ENCODE measurements at regions not wholly inside any gene's neighbourhood (a gene's known extent, or its start where the extent isn't known, plus 50 kb on each side); places are given as distances from the start of the nearest gene placed in this dataset.
"Not testable (repeated sequence)": the region's sequence is repeated elsewhere in the genome, so short reads cannot be mapped to it uniquely, and the experiment has no call there.

GRCh38 chr7:91356915-91357314, 92.7 kb downstream of the FZD1 start:
- Histone ChIP-seq H3K27ac (ENCODE audit: low read depth, low read length) (no peak overlapping the region), H3K27me3 (ENCODE audit: control insufficient read depth, insufficient read depth, low read length) (peaks cover 83% of the 10 kb centered on the region), H3K4me1 (ENCODE audit: control insufficient read depth, insufficient read depth, low read length) (peaks cover 18% of the 10 kb centered on the region), H3K4me3 (ENCODE audit: low read depth, low read length) (no peak overlapping the region), H3K9me3 (ENCODE audit: control insufficient read depth, insufficient read depth, low read depth, low read length) (no peaks in the 10 kb centered on the region), H3K9ac (ENCODE audit: low read length) (no peak overlapping the region), H3K36me3 (ENCODE audit: control insufficient read depth, insufficient read depth, low read length) (no peaks in the 10 kb centered on the region)

GRCh38 chr7:91357379-91357778, 93.1 kb downstream of the FZD1 start:
- H3K27me3 ChIP-seq (ENCODE audit: control insufficient read depth, insufficient read depth, low read length), result peaks cover 81% of the 10 kb centered on the region
- H3K27ac ChIP-seq (ENCODE audit: low read depth, low read length), result no peak overlapping the region
- no peaks in the 10 kb centered on the region for H3K36me3 ChIP-seq (ENCODE audit: control insufficient read depth, insufficient read depth, low read length)
- no peak overlapping the region for H3K9ac ChIP-seq (ENCODE audit: low read length)
- H3K9me3 ChIP-seq (ENCODE audit: control insufficient read depth, insufficient read depth, low read depth, low read length), result no peaks in the 10 kb centered on the region
- peaks cover 18% of the 10 kb centered on the region for H3K4me1 ChIP-seq (ENCODE audit: control insufficient read depth, insufficient read depth, low read length)
- no peak overlapping the region for H3K4me3 ChIP-seq (ENCODE audit: low read depth, low read length)

- H3K9ac ChIP-seq (ENCODE audit: low read length), result no peak overlapping the region
- no peak overlapping the region for H3K4me3 ChIP-seq (ENCODE audit: low read depth, low read length)
- no peaks in the 10 kb centered on the region for H3K36me3 ChIP-seq (ENCODE audit: control insufficient read depth, insufficient read depth, low read length)
- H3K27ac ChIP-seq (ENCODE audit: low read depth, low read length), result no peak overlapping the region
- no peaks in the 10 kb centered on the region for H3K9me3 ChIP-seq (ENCODE audit: control insufficient read depth, insufficient read depth, low read depth, low read length)
- peaks cover 81% of the 10 kb centered on the region for H3K27me3 ChIP-seq (ENCODE audit: control insufficient read depth, insufficient read depth, low read length)
- H3K4me1 ChIP-seq (ENCODE audit: control insufficient read depth, insufficient read depth, low read length), result peaks cover 18% of the 10 kb centered on the region
These were observed 93.7 kb downstream of the FZD1 start for GRCh38 chr7:91357901-91358300.

GRCh38 chr7:91358303-91358702, 94.1 kb downstream of the FZD1 start:
- H3K9me3 ChIP-seq (ENCODE audit: control insufficient read depth, insufficient read depth, low read depth, low read length), result no peaks in the 10 kb centered on the region
- peaks cover 18% of the 10 kb centered on the region for H3K4me1 ChIP-seq (ENCODE audit: control insufficient read depth, insufficient read depth, low read length)
- H3K4me3 ChIP-seq (ENCODE audit: low read depth, low read length), result no peak overlapping the region
- no peak overlapping the region for H3K27ac ChIP-seq (ENCODE audit: low read depth, low read length)
- H3K27me3 ChIP-seq (ENCODE audit: control insufficient read depth, insufficient read depth, low read length), result peaks cover 77% of the 10 kb centered on the region
- H3K36me3 ChIP-seq (ENCODE audit: control insufficient read depth, insufficient read depth, low read length), result no peaks in the 10 kb centered on the region
- H3K9ac ChIP-seq (ENCODE audit: low read length), result no peak overlapping the region

- Histone ChIP-seq H3K27me3 (ENCODE audit: control insufficient read depth, insufficient read depth, low read length) (peaks cover 13% of the 10 kb centered on the region; the same call in 1 of the 2 replicates), H3K4me1 (ENCODE audit: control insufficient read depth, insufficient read depth, low read length) (peaks cover 21% of the 10 kb centered on the region)
- H3K4me3 ChIP-seq (ENCODE audit: low read depth, low read length); H3K9me3 ChIP-seq (ENCODE audit: control insufficient read depth, insufficient read depth, low read depth, low read length); H3K27ac ChIP-seq (ENCODE audit: low read depth, low read length); H3K9ac ChIP-seq (ENCODE audit: low read length); H3K36me3 ChIP-seq (ENCODE audit: control insufficient read depth, insufficient read depth, low read length): not testable (repeated sequence)
These were observed 100.9 kb downstream of the FZD1 start for GRCh38 chr7:91365097-91365496.

GRCh38 chr7:91366091-91366490, 101.9 kb downstream of the FZD1 start:
- Histone ChIP-seq H3K4me3 (ENCODE audit: low read depth, low read length) (no peak overlapping the region), H3K27ac (ENCODE audit: low read depth, low read length) (no peak overlapping the region), H3K27me3 (ENCODE audit: control insufficient read depth, insufficient read depth, low read length) (peaks cover 6% of the 10 kb centered on the region; the same call in 1 of the 2 replicates), H3K9ac (ENCODE audit: low read length) (no peak overlapping the region), H3K9me3 (ENCODE audit: control insufficient read depth, insufficient read depth, low read depth, low read length) (no peaks in the 10 kb centered on the region), H3K36me3 (ENCODE audit: control insufficient read depth, insufficient read depth, low read length) (no peaks in the 10 kb centered on the region), H3K4me1 (ENCODE audit: control insufficient read depth, insufficient read depth, low read length) (peaks cover 21% of the 10 kb centered on the region)

GRCh38 chr7:91367812-91368578, 103.8 kb downstream of the FZD1 start:
- Histone ChIP-seq H3K9ac (ENCODE audit: low read length) (no peak overlapping the region), H3K4me3 (ENCODE audit: low read depth, low read length) (0 out of 2 replicates have a peak overlapping the region, but pooled peaks have one; percentile 5), H3K27me3 (ENCODE audit: control insufficient read depth, insufficient read depth, low read length) (no peaks in the 10 kb centered on the region; the same call in 1 of the 2 replicates), H3K27ac (ENCODE audit: low read depth, low read length) (no peak overlapping the region), H3K9me3 (ENCODE audit: control insufficient read depth, insufficient read depth, low read depth, low read length) (no peaks in the 10 kb centered on the region), H3K4me1 (ENCODE audit: control insufficient read depth, insufficient read depth, low read length) (peaks cover 26% of the 10 kb centered on the region), H3K36me3 (ENCODE audit: control insufficient read depth, insufficient read depth, low read length) (no peaks in the 10 kb centered on the region)

GRCh38 chr7:91372323-91372722, 108.1 kb downstream of the FZD1 start:
- Histone ChIP-seq H3K4me3 (ENCODE audit: low read depth, low read length) (no peak overlapping the region), H3K9me3 (ENCODE audit: control insufficient read depth, insufficient read depth, low read depth, low read length) (no peaks in the 10 kb centered on the region), H3K27me3 (ENCODE audit: control insufficient read depth, insufficient read depth, low read length) (no peaks in the 10 kb centered on the region; the same call in 1 of the 2 replicates), H3K36me3 (ENCODE audit: control insufficient read depth, insufficient read depth, low read length) (no peaks in the 10 kb centered on the region), H3K27ac (ENCODE audit: low read depth, low read length) (no peak overlapping the region), H3K9ac (ENCODE audit: low read length) (no peak overlapping the region), H3K4me1 (ENCODE audit: control insufficient read depth, insufficient read depth, low read length) (peaks cover 26% of the 10 kb centered on the region)

- H3K4me3 ChIP-seq (ENCODE audit: low read depth, low read length), result no peak overlapping the region
- H3K4me1 ChIP-seq (ENCODE audit: control insufficient read depth, insufficient read depth, low read length), result peaks cover 24% of the 10 kb centered on the region
- H3K9me3 ChIP-seq (ENCODE audit: control insufficient read depth, insufficient read depth, low read depth, low read length), result no peaks in the 10 kb centered on the region
- H3K27me3 ChIP-seq (ENCODE audit: control insufficient read depth, insufficient read depth, low read length), result no peaks in the 10 kb centered on the region; the same call in 1 of the 2 replicates
- no peak overlapping the region for H3K9ac ChIP-seq (ENCODE audit: low read length)
- H3K36me3 ChIP-seq (ENCODE audit: control insufficient read depth, insufficient read depth, low read length), result no peaks in the 10 kb centered on the region
- no peak overlapping the region for H3K27ac ChIP-seq (ENCODE audit: low read depth, low read length)
These were observed 109.0 kb downstream of the FZD1 start for GRCh38 chr7:91373111-91373800.

GRCh38 chr7:91374321-91374989, 110.2 kb downstream of the FZD1 start:
- H3K27me3 ChIP-seq (ENCODE audit: control insufficient read depth, insufficient read depth, low read length), result no peaks in the 10 kb centered on the region
- peaks cover 16% of the 10 kb centered on the region; the same call in 1 of the 2 replicates for H3K4me1 ChIP-seq (ENCODE audit: control insufficient read depth, insufficient read depth, low read length)
- H3K27ac ChIP-seq (ENCODE audit: low read depth, low read length), result no peak overlapping the region
- H3K9ac ChIP-seq (ENCODE audit: low read length), result no peak overlapping the region
- no peaks in the 10 kb centered on the region for H3K36me3 ChIP-seq (ENCODE audit: control insufficient read depth, insufficient read depth, low read length)
- H3K9me3 ChIP-seq (ENCODE audit: control insufficient read depth, insufficient read depth, low read depth, low read length), result no peaks in the 10 kb centered on the region
- no peak overlapping the region for H3K4me3 ChIP-seq (ENCODE audit: low read depth, low read length)

DNA sequence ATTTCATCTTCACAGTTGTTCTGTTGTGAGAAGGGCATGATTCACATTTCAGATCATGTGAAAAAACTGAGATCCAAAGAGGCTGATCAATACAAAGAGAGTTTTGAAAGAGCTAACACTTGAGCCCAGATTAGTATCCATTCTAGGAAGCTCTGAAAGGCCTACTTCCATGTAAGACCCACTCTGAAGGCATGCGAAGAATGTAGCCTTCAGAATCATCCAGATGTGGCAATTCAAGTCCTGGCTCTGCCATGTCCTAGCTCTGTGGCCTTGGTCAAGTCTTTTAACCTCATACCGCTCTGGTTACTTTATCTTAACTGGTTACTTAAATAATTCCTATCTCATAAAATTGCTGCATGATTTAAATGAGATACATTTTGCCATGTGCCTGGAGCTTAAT, 111.1 kb downstream of the FZD1 start:
- Histone ChIP-seq H3K27me3 (ENCODE audit: control insufficient read depth, insufficient read depth, low read length) (no peaks in the 10 kb centered on the region), H3K9ac (ENCODE audit: low read length) (no peak overlapping the region), H3K4me1 (ENCODE audit: control insufficient read depth, insufficient read depth, low read length) (0 out of 2 replicates have a peak, but pooled peaks cover 12% of the 10 kb centered on the region), H3K27ac (ENCODE audit: low read depth, low read length) (no peak overlapping the region), H3K36me3 (ENCODE audit: control insufficient read depth, insufficient read depth, low read length) (no peaks in the 10 kb centered on the region), H3K9me3 (ENCODE audit: control insufficient read depth, insufficient read depth, low read depth, low read length) (no peaks in the 10 kb centered on the region), H3K4me3 (ENCODE audit: low read depth, low read length) (no peak overlapping the region)
